NCI-H2081 treated with DMSO at 0.1 percent for 48 hours (cell line): ENCODE measurements at regions not wholly inside any gene's neighbourhood (a gene's known extent, or its start where the extent isn't known, plus 50 kb on each side); places are given as distances from the start of the nearest gene placed in this dataset.

ENCODE experiments used
- DNase-seq: peaks from one replicate; lab custom pipeline; 2025; lab: John Stamatoyannopoulos, UW

DNA sequence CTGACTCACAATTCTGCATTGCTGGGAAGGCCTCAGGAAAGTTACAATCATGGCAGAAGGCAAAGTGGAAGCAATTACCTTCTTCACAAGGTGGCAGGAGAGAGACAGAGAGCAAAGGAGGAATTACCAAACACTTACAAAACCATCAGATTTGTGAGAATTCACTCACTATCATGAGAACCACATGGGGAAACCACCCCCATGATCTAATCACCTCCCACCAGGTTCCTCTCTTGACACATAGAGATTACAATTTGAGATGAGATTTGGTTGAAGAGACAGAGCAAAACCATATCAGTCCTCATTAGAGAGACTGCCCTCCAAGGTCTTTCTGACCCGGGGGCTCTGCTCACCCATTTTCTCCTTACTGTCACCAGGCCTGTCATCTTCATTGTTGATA is 1582.3 kb upstream of the TMEM132C start:
- no peak for DNase-seq

- DNase-seq, result no peak
Measured at GRCh38 chr12:126685636-126686035, 1581.3 kb upstream of the TMEM132C start.

GRCh38 chr12:126688556-126688955 is 1578.4 kb upstream of the TMEM132C start:
- no peak for DNase-seq

DNA sequence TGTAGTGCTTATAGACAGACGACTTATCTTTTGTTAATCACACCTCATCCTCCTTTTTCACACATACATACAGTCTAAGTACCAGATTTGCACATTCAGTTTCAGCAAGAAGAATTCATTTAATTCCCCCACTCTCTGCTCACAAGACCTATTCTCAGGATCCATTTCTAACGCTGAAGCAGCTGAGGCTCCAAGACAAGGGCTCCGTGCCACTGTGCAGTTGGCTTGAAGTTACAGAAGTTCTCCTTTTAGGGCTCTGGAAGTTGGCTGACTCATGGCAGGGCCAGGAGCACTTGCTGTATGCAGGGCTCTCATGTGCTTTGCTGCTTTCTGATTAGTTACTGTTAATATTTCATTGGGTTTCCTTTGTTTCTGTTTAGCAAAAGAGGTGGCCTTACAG is 1566.9 kb upstream of the TMEM132C start:
- DNase-seq, result no peak

DNA sequence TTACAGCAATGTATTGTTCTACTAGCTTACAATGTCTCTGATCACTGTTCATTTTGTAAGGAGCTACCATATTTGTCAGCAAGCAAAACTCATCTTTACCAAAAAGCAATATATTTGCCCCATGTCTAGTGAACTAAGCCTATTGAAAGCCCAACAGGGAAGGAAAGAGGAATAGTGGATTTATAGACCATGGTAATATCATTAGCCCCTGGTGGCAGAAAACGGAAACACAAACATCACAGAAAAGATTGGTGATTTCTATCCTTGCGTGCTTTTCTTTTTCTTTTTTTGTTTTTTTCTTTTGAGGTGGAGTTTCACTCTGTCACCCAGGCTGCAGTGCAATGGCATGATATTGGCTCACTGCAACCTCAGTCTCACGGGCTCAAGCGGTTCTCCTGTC is 1562.4 kb upstream of the TMEM132C start:
- no peak for DNase-seq

GRCh38 chr12:126706300-126706699 is 1560.7 kb upstream of the TMEM132C start:
- no peak for DNase-seq

- DNase-seq, result no peak
Measured at GRCh38 chr12:126708492-126708896, 1558.5 kb upstream of the TMEM132C start.

- DNase-seq, result no peak
Measured at GRCh38 chr12:126718365-126718764, 1548.6 kb upstream of the TMEM132C start.

DNA sequence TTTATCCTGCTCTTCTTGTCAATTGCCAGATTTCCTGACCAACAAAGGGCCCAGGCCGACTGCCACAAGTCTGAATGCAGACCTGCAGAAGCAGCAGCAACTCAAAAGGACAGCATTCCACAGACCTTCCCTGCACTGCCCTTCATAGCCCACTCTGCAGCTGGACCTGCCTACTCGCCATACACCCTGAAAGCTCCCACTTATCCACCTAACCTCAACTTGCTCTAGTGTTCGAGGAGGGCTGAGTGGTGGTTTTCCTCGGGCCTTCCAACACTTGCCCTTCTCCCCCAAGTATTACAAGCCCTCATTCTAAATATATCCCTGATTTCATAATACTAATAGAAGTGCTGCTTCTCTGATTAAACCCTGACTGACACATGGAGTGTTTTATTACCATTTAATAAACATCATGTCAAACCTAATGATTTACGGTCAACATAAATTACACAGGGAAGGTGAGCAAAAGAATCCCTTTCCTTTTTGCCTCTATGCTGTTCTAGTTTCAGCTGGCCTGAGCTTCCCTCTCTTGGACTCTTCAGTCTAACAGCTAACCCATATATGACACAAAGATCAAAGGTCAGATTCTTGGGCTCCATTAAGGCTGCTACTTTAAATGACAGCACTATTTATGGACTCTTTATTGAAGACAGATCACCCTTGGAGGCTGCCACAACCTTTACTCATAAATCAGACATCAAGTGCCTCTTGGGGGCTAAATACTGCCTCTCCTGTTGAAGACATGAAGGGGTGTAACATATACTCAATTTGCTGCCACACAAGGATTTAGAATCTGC is 1546.9 kb upstream of the TMEM132C start:
- no peak for DNase-seq

DNA sequence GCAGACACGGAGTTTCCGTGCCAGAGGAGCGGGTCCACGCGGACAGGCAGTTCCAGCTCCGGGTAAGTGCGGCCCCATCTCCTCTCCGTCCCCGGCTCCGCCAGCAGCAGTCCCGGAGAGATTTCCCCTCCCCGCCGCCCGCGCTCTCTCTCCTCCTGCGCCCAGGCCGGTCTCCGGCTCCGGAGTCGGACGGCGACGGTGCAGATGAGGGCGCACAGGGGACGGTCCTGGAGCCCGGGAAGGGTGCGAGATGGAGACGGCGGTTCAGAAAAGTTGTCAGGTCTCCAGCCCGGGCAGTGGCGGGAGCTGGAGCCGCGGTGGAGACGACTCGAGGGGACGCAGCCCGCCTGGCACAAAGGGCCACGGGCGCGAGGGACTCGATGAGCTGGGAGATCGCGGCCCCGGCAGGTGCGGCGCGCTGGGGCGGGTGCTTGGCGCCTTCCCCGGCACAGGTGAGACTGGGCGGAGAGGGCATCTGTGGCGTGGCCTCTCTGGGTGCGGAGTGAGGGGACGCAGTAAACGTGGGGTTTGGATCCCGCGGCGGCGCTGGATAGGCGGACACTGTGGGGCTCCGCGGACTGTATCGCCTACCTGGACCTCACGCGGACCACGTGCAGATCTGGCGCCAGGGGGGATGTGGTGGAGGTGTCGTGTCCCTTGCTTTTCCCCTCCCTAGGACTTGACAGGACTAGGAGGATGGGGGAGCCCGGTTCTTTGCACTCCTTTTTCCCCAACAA is 1540.3 kb upstream of the TMEM132C start:
- no peak for DNase-seq

DNA sequence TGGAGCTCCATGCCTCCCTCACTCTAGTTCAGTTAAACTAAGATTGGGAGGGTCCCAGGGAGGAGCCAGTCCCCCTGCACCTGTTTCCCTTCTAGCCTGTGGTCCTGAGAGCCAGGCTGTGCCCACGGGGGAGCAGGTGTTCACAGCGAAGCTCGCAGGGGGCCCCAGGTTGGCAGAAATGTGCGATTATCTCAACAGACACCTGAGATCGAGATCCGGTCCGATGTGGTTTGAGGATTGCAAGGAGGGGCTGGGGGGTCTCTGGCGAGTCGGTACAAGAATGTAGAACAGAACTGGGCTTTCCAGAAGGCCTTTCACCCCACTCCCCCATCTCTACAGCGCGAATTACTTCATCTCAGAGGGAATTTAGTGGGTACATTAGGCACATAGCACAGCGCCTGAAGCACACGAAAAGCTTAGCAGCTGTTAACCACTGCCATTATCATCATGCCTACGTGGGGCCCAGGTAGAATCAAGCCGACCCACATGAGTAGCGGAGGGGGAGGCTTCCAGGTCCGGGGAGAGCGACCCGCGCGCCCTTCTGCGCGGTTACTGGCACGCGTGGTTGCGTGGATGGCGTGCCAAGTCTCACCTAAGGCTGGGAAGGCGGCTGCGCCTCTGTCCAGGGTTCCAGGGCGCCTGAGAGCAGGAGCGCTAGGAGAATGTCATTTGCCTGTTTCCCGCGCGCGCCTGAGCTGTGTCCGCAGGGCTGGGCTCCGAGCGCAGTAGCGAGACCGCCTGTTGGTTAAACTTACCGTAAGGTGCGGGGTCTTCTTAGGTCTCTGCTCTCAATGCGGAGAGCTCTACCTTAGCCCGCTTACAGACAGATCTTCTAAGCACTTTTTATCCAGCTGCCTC is 1539.5 kb upstream of the TMEM132C start:
- DNase-seq, result no peak

- no peak for DNase-seq
Measured at GRCh38 chr12:126734296-126734695, 1532.7 kb upstream of the TMEM132C start.

- no peak for DNase-seq
Measured at GRCh38 chr12:126734710-126735109, 1532.3 kb upstream of the TMEM132C start.

DNA sequence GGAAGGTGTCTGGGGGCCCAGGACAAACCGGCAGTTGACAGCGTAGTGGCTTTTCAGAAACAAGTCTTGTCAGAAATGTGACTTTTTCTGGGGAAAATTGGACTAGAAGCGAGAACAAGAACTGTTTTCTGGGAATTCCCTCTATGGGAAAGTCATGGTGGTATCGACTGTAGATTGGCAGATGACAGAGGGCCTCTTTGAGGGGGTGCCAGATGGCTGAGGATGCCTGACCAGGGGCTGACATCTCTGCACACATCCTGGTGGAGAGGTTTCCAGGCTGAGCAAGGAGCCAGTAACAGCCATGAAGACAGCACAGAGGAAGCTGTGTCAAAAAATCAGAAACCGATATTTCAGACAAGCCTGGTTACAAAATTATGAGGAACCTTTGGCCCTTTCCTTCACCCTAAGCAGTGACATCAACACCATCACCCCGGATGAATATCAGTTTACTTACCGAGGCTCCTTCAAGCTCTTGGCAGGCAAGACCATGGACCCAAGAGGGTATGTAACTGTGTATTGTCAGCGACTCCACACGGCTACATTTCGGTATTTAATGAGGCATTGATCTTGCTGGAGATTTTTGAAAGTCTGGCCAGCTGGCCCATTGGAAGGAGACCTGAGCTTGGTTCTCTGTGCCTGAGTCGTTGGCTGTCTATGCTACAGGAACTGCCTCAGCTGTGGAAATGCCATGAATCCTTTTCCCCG is 1525.3 kb upstream of the TMEM132C start:
- no peak for DNase-seq

DNA sequence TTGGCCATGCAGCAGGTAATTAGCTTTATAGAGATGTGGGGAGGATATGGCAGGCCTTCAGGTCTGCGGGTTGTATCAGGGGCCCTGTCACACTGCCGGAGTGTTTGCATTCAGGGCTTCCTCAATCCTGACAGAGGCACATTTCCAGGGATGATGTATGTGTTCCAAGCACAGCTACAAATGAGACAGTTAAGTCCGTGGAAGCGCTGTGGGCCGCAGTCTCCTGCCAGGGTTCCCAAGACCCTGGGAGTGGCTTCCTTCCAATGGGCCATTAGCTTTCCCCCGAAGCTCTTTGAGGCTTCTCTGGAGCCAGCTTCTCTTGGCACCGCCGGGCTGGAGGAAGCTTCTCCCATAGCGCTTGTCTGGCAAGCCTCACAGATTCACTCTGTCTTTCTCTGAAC is 1524.7 kb upstream of the TMEM132C start:
- DNase-seq, result no peak

GRCh38 chr12:126747530-126748149 is 1519.3 kb upstream of the TMEM132C start:
- no peak for DNase-seq

DNA sequence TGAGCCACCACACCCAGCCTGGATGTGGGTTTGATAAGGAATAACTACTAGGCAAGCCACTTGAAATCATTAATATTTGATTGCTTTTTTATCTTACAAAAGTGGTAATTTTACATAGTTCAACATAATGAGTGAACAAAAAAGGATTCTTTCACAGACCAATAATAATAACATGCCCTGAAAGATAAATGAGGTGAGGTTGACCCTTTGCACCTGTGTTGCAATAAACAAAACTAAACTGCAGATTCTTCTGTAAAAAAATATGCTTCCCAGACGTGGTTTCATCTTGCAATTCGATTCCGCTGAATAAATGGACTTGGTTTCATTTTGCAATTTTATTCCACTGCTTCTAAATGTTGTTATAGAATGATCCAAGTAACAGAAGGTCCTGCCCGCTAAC is 1514.9 kb upstream of the TMEM132C start:
- DNase-seq, result no peak

DNA sequence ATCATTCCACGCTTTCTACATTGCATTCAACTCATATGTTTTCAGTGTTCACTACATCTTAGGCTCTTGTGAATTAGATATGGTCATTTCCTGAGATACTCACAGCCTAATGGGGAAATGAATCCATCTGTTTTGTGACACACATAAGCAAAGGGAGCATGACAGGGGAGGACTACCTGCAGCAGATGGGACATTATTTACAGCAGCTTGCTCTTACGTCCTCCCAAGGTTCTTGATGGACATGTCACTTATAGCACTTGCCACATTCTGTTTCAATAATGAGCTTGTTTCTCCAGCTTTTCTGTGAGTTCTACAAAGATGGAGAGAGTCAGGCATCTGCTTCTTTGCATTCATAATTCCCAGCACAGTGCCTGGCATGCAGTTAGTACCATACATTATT is 1509.6 kb upstream of the TMEM132C start:
- no peak for DNase-seq

DNA sequence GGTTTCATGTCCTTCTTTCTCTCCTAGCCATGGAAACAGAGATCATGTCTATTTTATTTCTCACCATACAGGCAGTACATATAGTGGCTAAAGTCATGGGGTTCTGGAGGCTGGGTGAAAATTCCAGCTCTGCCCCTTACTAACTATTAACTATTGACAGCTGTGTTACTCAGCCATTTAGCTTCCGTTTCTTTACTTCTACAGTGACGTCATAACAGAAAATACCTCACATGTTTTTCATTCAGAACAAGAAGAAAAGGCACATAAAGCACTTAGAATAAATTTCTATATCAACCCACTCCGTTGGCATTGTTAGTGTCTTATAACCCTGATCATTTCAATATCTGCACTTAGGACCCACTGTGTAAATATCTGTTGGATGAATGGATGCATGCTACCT is 1506.9 kb upstream of the TMEM132C start:
- no peak for DNase-seq

GRCh38 chr12:126761420-126761819 is 1505.5 kb upstream of the TMEM132C start:
- no peak for DNase-seq

GRCh38 chr12:126762150-126762549 is 1504.8 kb upstream of the TMEM132C start:
- no peak for DNase-seq

DNA sequence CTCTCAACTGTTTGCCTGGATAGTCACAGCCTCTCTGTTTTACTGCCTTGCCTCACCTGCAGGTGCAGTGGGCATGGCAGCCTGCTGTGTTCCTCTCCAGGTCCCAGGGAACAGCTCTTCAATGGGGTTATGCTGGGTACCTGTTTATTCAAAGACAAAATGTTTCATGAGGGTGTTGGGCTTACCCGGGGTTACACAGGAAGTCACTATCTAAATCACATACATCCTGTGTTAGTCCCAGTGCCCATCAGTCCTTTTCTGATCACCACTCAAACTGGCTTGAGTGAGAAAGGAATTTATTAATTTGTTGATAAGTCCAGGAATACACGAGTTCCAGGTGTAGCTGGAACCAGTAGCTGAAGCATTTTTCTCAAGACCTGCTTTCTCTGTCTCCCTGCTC is 1503.6 kb upstream of the TMEM132C start:
- DNase-seq, result no peak
